Activated CD4-positive, alpha-beta T cell treated with anti-CD3 and anti-CD28 coated beads for 36 hours (primary cell): ENCODE measurements at regions not wholly inside any gene's neighbourhood (a gene's known extent, or its start where the extent isn't known, plus 50 kb on each side); places are given as distances from the start of the nearest gene placed in this dataset.

ENCODE experiments used
- ATAC-seq: fragments of 200-7000 bp; cut with Tn5 transposase; one replicate; pipeline ENCODE4 v1.10.0; 2021; ENCODE audit warnings: mild to moderate bottlenecking, moderate library complexity
- CTCF ChIA-PET: fragments of 350-600 bp; sonication (Branson Sonifier 250); formaldehyde crosslinking; loops from one replicate; lab custom pipeline; 2021; ENCODE audit warnings: antibody characterized with exemption; lab: Charles Lee
- POLR2A ChIA-PET: fragments of 350-600 bp; sonication (Branson Sonifier 250); formaldehyde crosslinking; loops from one replicate; lab custom pipeline; 2021; ENCODE audit warnings: antibody characterized with exemption, inconsistent platforms; lab: Charles Lee
- DNase-seq: peaks from one replicate; pipeline ENCODE4 v3.0.0-alpha.2; 2020
- H3K27ac Mint-ChIP-seq: one replicate; pipeline ENCODE4 v1.8.0; 2021; ENCODE audit warnings: mixed read lengths
- H3K27me3 Mint-ChIP-seq: one replicate; pipeline ENCODE4 v1.8.0; 2021; ENCODE audit warnings: mixed read lengths
- H3K36me3 Mint-ChIP-seq: one replicate; pipeline ENCODE4 v1.8.0; 2021; ENCODE audit warnings: low read depth, mixed read lengths
- H3K4me1 Mint-ChIP-seq: one replicate; pipeline ENCODE4 v1.8.0; 2021; ENCODE audit warnings: mixed read lengths
- H3K4me3 Mint-ChIP-seq: one replicate; pipeline ENCODE4 v1.8.0; 2021; ENCODE audit warnings: mild to moderate bottlenecking, moderate library complexity, mixed read lengths
- H3K9me3 Mint-ChIP-seq: one replicate; pipeline ENCODE4 v1.8.0; 2021; ENCODE audit warnings: low read depth, mixed read lengths
- intact Hi-C, 2 experiments: fragments of 100-400 bp; cut with DNase I in 1 of 2; cut with micrococcal nuclease in 1 of 2; formaldehyde crosslinking; loops; one replicate each; pipeline versions ENCODE4 v1.14.2 to v1.15.1; 2022 to 2024; cut with DNase I, micrococcal nuclease

GRCh38 chr17:34825884-34826283 is 135.4 kb downstream of the CCT6B start:
- H3K4me1 Mint-ChIP-seq: peaks cover 5% of the 10 kb centered on the region
- H3K27me3 Mint-ChIP-seq: peaks cover 2% of the 10 kb centered on the region
- ATAC-seq (no peak), DNase-seq (no peak)
- H3K9me3 Mint-ChIP-seq: no peaks in the 10 kb centered on the region
- H3K27ac Mint-ChIP-seq: no peak overlapping the region
- ChIA-PET CTCF (no interaction called here), POLR2A (no interaction called here)
- intact Hi-C loops: no loop called here
- no peaks in the 10 kb centered on the region for H3K36me3 Mint-ChIP-seq
- no peak overlapping the region for H3K4me3 Mint-ChIP-seq

GRCh38 chr17:34825102-34825501 is 136.2 kb downstream of the CCT6B start:
- Mint-ChIP-seq H3K9me3 (no peaks in the 10 kb centered on the region), H3K27me3 (peaks cover 1% of the 10 kb centered on the region), H3K4me1 (peaks cover 9% of the 10 kb centered on the region), H3K36me3 (no peaks in the 10 kb centered on the region), H3K4me3 (no peak overlapping the region), H3K27ac (no peak overlapping the region)
- CTCF ChIA-PET: no interaction called here
- POLR2A ChIA-PET: no interaction called here
- DNase-seq: no peak
- intact Hi-C loops: no loop called here
- ATAC-seq: no peak

GRCh38 chr17:34823023-34823422 is 138.2 kb downstream of the CCT6B start:
- Mint-ChIP-seq H3K27me3 (peaks cover 4% of the 10 kb centered on the region), H3K27ac (no peak overlapping the region), H3K4me1 (peaks cover 11% of the 10 kb centered on the region), H3K36me3 (no peaks in the 10 kb centered on the region), H3K9me3 (no peaks in the 10 kb centered on the region), H3K4me3 (no peak overlapping the region)
- intact Hi-C loops: loop anchor here in 1 of 2 experiments (5.0 kb wide), 1 partner anchor 294 kb away; the partner anchor contains the start of gene RAD51D
- ChIA-PET POLR2A (no interaction called here), CTCF (no interaction called here)
- DNase-seq (no peak), ATAC-seq (no peak)

DNA sequence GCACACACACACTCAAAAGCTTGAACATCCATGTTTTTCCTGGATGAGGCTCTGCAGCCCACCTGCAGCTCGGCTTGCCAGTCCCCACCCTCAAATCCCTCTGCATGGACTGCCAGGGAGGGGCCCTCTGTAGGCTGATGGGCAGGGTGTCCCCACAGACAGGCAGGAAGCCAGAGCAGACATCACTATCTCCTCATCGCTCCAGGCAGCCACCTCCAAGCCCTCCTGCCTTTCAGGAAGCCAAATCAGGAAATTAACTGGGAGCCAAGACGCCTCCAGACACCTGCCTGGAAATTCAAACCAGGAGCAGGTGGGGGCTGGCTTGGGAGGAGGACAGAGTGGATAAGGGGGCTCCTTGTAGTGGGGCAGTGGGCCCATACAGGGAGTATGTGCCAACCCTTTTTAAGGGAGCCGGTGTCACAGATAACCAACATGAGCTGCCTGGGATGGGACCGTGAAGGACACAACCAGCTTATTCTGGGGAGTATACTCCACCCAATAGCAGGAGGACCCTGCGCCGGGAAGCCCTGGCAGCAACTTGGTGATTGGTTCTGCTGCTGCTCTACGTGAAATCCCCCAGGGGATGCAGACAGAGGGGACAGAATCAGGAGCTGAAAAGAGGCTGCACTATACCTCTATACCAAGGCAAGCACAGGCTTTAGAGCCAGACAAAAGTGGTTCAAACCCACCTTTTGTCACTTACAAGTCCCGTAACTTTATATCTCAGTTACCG is 139.1 kb downstream of the CCT6B start:
- no peak overlapping the region for H3K4me3 Mint-ChIP-seq
- intact Hi-C loops: loop anchor here in 1 of 2 experiments (5.0 kb wide), 1 partner anchor 295 kb away; the partner anchor contains the start of gene RAD51D
- POLR2A ChIA-PET: no interaction called here
- DNase-seq (no peak), ATAC-seq (no peak)
- peaks cover 11% of the 10 kb centered on the region for H3K4me1 Mint-ChIP-seq
- CTCF ChIA-PET: no interaction called here
- H3K27me3 Mint-ChIP-seq: peaks cover 4% of the 10 kb centered on the region
- H3K36me3 Mint-ChIP-seq: no peaks in the 10 kb centered on the region
- H3K27ac Mint-ChIP-seq: no peak overlapping the region
- H3K9me3 Mint-ChIP-seq: no peaks in the 10 kb centered on the region

DNA sequence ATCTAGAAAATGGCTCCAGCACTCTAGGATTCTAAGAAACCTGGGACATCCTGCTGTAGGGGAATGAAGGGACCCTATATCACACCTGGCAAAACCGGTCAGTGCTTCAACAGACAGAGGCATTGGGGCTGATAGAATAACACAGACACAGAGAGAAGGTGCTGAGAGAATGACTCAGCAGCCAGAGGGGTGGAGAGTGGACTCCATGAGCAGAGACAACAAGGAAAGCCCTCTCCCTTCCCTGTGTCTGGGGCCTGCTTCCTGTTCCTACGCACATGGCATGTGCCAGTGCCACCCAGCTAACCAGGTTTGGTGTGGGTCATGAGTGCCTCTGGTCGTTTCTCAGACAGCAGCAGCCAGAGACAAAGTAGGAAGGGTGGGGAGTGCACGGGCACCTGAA is 140.3 kb downstream of the CCT6B start:
- CTCF ChIA-PET: no interaction called here
- Mint-ChIP-seq H3K36me3 (no peaks in the 10 kb centered on the region), H3K9me3 (no peaks in the 10 kb centered on the region), H3K27me3 (peaks cover 4% of the 10 kb centered on the region), H3K27ac (no peak overlapping the region), H3K4me3 (no peak overlapping the region), H3K4me1 (peaks cover 11% of the 10 kb centered on the region)
- intact Hi-C loops: loop anchor here in 1 of 2 experiments (5.0 kb wide), 1 partner anchor 296 kb away; the partner anchor contains the start of gene RAD51D
- no peak for DNase-seq
- POLR2A ChIA-PET: no interaction called here
- ATAC-seq: no peak

DNA sequence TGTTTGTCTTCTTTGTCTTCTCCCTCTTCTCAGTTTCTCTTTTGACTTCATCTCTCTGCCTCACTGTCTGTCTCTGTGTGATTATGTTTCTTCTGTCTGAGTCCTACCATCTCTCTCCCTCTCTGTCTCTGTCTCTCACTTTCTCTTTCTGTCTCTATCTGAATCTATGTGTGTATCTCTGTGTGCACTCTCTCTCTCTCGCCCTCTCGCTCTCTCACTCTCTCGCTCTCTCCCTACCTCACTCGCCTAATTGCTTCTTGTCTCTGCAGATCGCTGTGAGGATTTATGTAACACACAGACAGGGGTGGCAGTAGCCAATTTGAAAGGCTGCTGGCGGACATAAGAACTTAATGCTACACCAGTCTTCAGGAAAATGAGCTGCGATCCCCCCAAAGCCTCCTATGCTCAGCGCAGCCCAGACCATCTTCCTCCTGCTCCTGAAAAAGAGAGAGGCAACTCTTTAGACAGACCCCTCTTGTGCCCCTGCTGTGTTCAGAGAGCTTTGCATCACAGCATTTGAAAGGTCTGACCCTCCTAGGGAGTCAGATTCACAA is 140.9 kb downstream of the CCT6B start:
- Mint-ChIP-seq H3K9me3 (no peaks in the 10 kb centered on the region), H3K36me3 (no peaks in the 10 kb centered on the region), H3K4me1 (peaks cover 11% of the 10 kb centered on the region), H3K27me3 (peaks cover 4% of the 10 kb centered on the region), H3K4me3 (no peak overlapping the region), H3K27ac (no peak overlapping the region)
- POLR2A ChIA-PET: no interaction called here
- ATAC-seq (peak; percentile 51), DNase-seq (no peak)
- intact Hi-C loops: loop anchor here in 1 of 2 experiments (5.0 kb wide), 1 partner anchor 297 kb away; the partner anchor contains the start of gene RAD51D
- CTCF ChIA-PET: interaction anchor here (0.6 kb wide), 1 partner anchor 16 kb away, joined by 3 read pairs; no protein-coding TSS in a partner anchor

GRCh38 chr17:34817252-34818035 is 143.8 kb downstream of the CCT6B start:
- ChIA-PET POLR2A (no interaction called here), CTCF (interaction anchor here (1.3 kb wide), 1 partner anchor 10 kb away, joined by 3 read pairs; no protein-coding TSS in a partner anchor)
- intact Hi-C loops: no loop called here

GRCh38 chr17:34816848-34817247 is 144.4 kb downstream of the CCT6B start:
- intact Hi-C loops: no loop called here
- ChIA-PET POLR2A (no interaction called here), CTCF (interaction anchor here (1.3 kb wide), 1 partner anchor 11 kb away, joined by 3 read pairs; no protein-coding TSS in a partner anchor)
- no peaks in the 10 kb centered on the region for H3K9me3 Mint-ChIP-seq
- no peak overlapping the region for H3K4me3 Mint-ChIP-seq
- H3K27ac Mint-ChIP-seq: no peak overlapping the region
- peaks cover 4% of the 10 kb centered on the region for H3K27me3 Mint-ChIP-seq
- no peak for ATAC-seq
- no peak for DNase-seq
- H3K4me1 Mint-ChIP-seq: peaks cover 11% of the 10 kb centered on the region
- no peaks in the 10 kb centered on the region for H3K36me3 Mint-ChIP-seq

More at GRCh38 chr17:34817252-34818035, 143.8 kb downstream of the CCT6B start:
- Mint-ChIP-seq H3K36me3 (no peaks in the 10 kb centered on the region), H3K9me3 (no peaks in the 10 kb centered on the region), H3K27me3 (peaks cover 4% of the 10 kb centered on the region), H3K27ac (no peak overlapping the region), H3K4me3 (no peak overlapping the region), H3K4me1 (peaks cover 11% of the 10 kb centered on the region)
- ATAC-seq (no peak), DNase-seq (no peak)

GRCh38 chr17:34813290-34813689 is 148.0 kb downstream of the CCT6B start:
- ChIA-PET CTCF (no interaction called here), POLR2A (no interaction called here)
- ATAC-seq (no peak), DNase-seq (no peak)
- no peak overlapping the region for H3K4me3 Mint-ChIP-seq
- H3K27me3 Mint-ChIP-seq: no peaks in the 10 kb centered on the region
- H3K36me3 Mint-ChIP-seq: no peaks in the 10 kb centered on the region
- no peaks in the 10 kb centered on the region for H3K9me3 Mint-ChIP-seq
- no peaks in the 10 kb centered on the region for H3K4me1 Mint-ChIP-seq
- no peak overlapping the region for H3K27ac Mint-ChIP-seq
- intact Hi-C loops: no loop called here

DNA sequence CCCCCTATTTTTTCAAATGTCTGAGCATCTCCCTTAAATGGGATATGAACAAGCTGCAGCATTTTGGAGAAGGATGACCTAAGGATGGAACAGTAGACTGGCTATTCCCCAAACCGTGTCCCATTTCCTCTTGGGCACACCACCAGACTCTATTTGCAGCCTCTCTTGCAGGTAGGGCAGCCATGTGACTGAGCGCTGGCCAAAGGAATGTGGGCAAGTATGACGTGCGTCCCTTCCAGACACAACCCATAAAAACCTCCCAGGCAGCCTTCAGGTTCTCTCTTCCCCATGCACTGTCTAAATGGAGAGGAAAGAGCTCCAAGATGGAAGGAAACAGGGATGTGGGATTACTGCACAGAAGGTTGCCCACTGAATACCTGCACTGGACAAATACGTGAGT is 149.7 kb downstream of the CCT6B start:
- intact Hi-C loops: no loop called here

DNA sequence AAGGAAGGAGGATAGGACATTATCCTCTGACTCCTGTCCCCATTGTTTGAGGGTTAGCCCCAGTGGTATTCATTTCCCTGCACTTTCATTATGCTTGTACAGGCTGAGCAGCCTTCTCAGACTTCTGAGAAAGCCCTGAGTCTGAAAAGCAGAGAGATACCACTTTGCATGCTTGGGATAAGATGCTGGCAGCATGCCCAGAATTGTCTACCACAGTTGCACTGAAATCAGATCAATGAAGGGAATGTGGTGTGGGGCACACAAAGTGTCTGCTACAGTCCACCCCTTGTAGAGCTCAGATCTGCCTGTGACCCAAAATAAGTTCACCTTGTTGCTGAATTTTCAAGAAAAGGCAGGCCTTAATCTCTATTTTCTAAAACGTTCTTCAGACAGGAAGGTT is 160.6 kb downstream of the CCT6B start:
- intact Hi-C loops: no loop called here

More for the DNA sequence above, 149.7 kb downstream of the CCT6B start:
- POLR2A ChIA-PET: no interaction called here
- CTCF ChIA-PET: interaction anchor here (0.9 kb wide), 1 partner anchor 9 kb away, joined by 3 read pairs; no protein-coding TSS in a partner anchor
- peaks cover 3% of the 10 kb centered on the region for H3K27me3 Mint-ChIP-seq
- no peaks in the 10 kb centered on the region for H3K9me3 Mint-ChIP-seq
- no peak overlapping the region for H3K4me3 Mint-ChIP-seq
- H3K27ac Mint-ChIP-seq: no peak overlapping the region
- DNase-seq (no peak), ATAC-seq (no peak)
- H3K36me3 Mint-ChIP-seq: no peaks in the 10 kb centered on the region
- H3K4me1 Mint-ChIP-seq: no peaks in the 10 kb centered on the region

More for the DNA sequence above, 160.6 kb downstream of the CCT6B start:
- Mint-ChIP-seq H3K4me1 (no peaks in the 10 kb centered on the region), H3K4me3 (no peak overlapping the region), H3K27ac (no peak overlapping the region), H3K27me3 (peaks cover 6% of the 10 kb centered on the region), H3K9me3 (no peaks in the 10 kb centered on the region), H3K36me3 (no peaks in the 10 kb centered on the region)
- POLR2A ChIA-PET: no interaction called here
- ATAC-seq (no peak), DNase-seq (no peak)
- CTCF ChIA-PET: no interaction called here
